HCT116 (cell line): ENCODE measurements at regions not wholly inside any gene's neighbourhood (a gene's known extent, or its start where the extent isn't known, plus 50 kb on each side); places are given as distances from the start of the nearest gene placed in this dataset.

Experiments
- ATAC-seq: fragments of 200-7000 bp; cut with Tn5 transposase; 2 replicates; pipeline ENCODE4 v1.9.1; 2020; ENCODE audit warnings: mild to moderate bottlenecking, moderate library complexity
- BruUV-seq: library from RNA; stranded (reverse); fragments of 400-500 nt; replicated peaks from 2 replicates; lab custom pipeline; 2021; lab: Mats Ljungman, UMichigan
- CTCF ChIA-PET: fragments of 300-600 bp; sonication (Branson Sonifier 250); formaldehyde crosslinking; loops from one replicate; lab custom pipeline; 2021; ENCODE audit warnings: antibody characterized with exemption; lab: Charles Lee
- POLR2A ChIA-PET: fragments of 300-600, 350-600 bp; sonication (Branson Sonifier 250); formaldehyde crosslinking; loops from one replicate; lab custom pipeline; 2021; ENCODE audit warnings: antibody characterized with exemption; lab: Charles Lee
- RAD21 ChIA-PET, 2 experiments: fragments of 300-600 bp; sonication (Branson Sonifier 250); formaldehyde crosslinking; loops; one replicate each; lab custom pipeline; 2023; ENCODE audit warnings: low total read pairs in 2 of 2; ENCODE audit not compliant: uncharacterized antibody in 2 of 2, unreplicated experiment in 2 of 2, low non-redundant PET in 1 of 2; lab: Charles Lee
- DNase-seq: peaks from one replicate; pipeline ENCODE4 v3.0.0-alpha.2; 2010; ENCODE audit warnings: low read depth, low spot score
- H2AFZ ChIP-seq: fragments of 200-600 bp; shearing (Covaris generic), sonication (generic); 2 replicates; pipeline ENCODE4 v1.6.1; 2017; ENCODE audit warnings: low read depth, mixed run types, mixed read lengths, antibody characterized with exemption, low read length; ENCODE audit not compliant: poor library complexity, severe bottlenecking
- H3K27ac ChIP-seq: 2 replicates; pipeline ENCODE4 v1.5.1; 2012; ENCODE audit warnings: low read depth, low read length
- H3K27me3 ChIP-seq: fragments of 200-600 bp; sonication (generic); 2 replicates; pipeline ENCODE4 v1.6.1; 2016; ENCODE audit warnings: mixed run types, low read length, mixed read lengths; ENCODE audit not compliant: insufficient read depth
- H3K36me3 ChIP-seq, 2 experiments: fragments of 200-500 bp in 1 of 2; fragments of 200-600 bp in 1 of 2; sonication (Bioruptor generic) in 1 of 2; sonication (generic) in 1 of 2; 2 replicates each; pipeline versions ENCODE4 v1.5.1 to v1.6.1; 2014 to 2016; ENCODE audit warnings: low read length in 2 of 2, inconsistent platforms in 1 of 2, mixed read lengths in 1 of 2, mixed run types in 1 of 2; ENCODE audit not compliant: insufficient read depth in 2 of 2, control insufficient read depth in 1 of 2
- H3K4me1 ChIP-seq, 2 experiments: fragments of 200-600 bp in 1 of 2; sonication (generic) in 1 of 2; 2 replicates each; pipeline versions ENCODE4 v1.5.1 to v1.6.1; 2012 to 2017; ENCODE audit warnings: low read length in 2 of 2, inconsistent platforms in 1 of 2, mild to moderate bottlenecking in 1 of 2, mixed read lengths in 1 of 2, mixed run types in 1 of 2, moderate library complexity in 1 of 2; ENCODE audit not compliant: insufficient read depth in 2 of 2, control insufficient read depth in 1 of 2
- H3K4me2 ChIP-seq: fragments of 200-600 bp; sonication (generic); 2 replicates; pipeline ENCODE4 v1.6.1; 2017; ENCODE audit warnings: mixed run types, low read length, mixed read lengths
- H3K4me3 ChIP-seq, 2 experiments: fragments of 200-600 bp in 1 of 2; sonication (generic) in 1 of 2; replicated peaks in 1 of 2; 2 replicates each; pipeline ENCODE4 v1.5.1; 2011 to 2016; ENCODE audit warnings: low read length in 2 of 2, control low read depth in 1 of 2, low read depth in 1 of 2, mild to moderate bottlenecking in 1 of 2, mixed read lengths in 1 of 2, mixed run types in 1 of 2
- H3K79me2 ChIP-seq: fragments of 200-600 bp; sonication (generic); 2 replicates; pipeline ENCODE4 v1.6.1; 2017; ENCODE audit warnings: mild to moderate bottlenecking, mixed run types, low read length, moderate library complexity, mixed read lengths; ENCODE audit not compliant: insufficient read depth
- H3K9ac ChIP-seq: fragments of 200-600 bp; sonication (generic); 2 replicates; pipeline ENCODE4 v1.6.1; 2016; ENCODE audit warnings: low read length, mixed read lengths
- H3K9me2 ChIP-seq: fragments of 200-600 bp; sonication (generic), shearing (Covaris generic); 2 replicates; pipeline ENCODE4 v1.6.1; 2017; ENCODE audit warnings: mixed run types, mild to moderate bottlenecking, moderate library complexity; ENCODE audit not compliant: insufficient read depth
- H3K9me3 ChIP-seq, 2 experiments: fragments of 200-500 bp in 1 of 2; fragments of 200-600 bp in 1 of 2; sonication (Bioruptor generic) in 1 of 2; sonication (generic) in 1 of 2; 2 replicates each; pipeline ENCODE4 v1.6.1; 2014 to 2017; ENCODE audit warnings: low read length in 2 of 2, mixed read lengths in 2 of 2, inconsistent platforms in 1 of 2, low read depth in 1 of 2, mild to moderate bottlenecking in 1 of 2, mixed run types in 1 of 2, moderate library complexity in 1 of 2; ENCODE audit not compliant: control insufficient read depth in 1 of 2, insufficient read depth in 1 of 2
- H4K20me1 ChIP-seq: fragments of 200-600 bp; sonication (generic), shearing (Covaris generic); 2 replicates; pipeline ENCODE4 v1.6.1; 2017; ENCODE audit warnings: mixed run types, mild to moderate bottlenecking, moderate library complexity; ENCODE audit not compliant: insufficient read depth
- CBX3 ChIP-seq: IDR thresholded peaks from 2 replicates; pipeline ENCODE4 v1.6.1; 2012; ENCODE audit warnings: low read depth
- CEBPB ChIP-seq: IDR thresholded peaks from 2 replicates; pipeline ENCODE4 v1.6.1; 2012; ENCODE audit warnings: low read depth
- EZH2 ChIP-seq: fragments of 200-600 bp; sonication (generic); IDR thresholded peaks from 2 replicates; pipeline ENCODE4 v1.6.1; 2017; ENCODE audit warnings: antibody characterized with exemption, mixed run types
- FOSL1 ChIP-seq: IDR thresholded peaks from 2 replicates; pipeline ENCODE4 v1.6.1; 2012; ENCODE audit warnings: low read depth
- JUND ChIP-seq: IDR thresholded peaks from 2 replicates; pipeline ENCODE4 v1.6.1; 2012
- SIN3A ChIP-seq: IDR thresholded peaks from 2 replicates; pipeline ENCODE4 v1.6.1; 2012; ENCODE audit warnings: low read depth
- YY1 ChIP-seq: IDR thresholded peaks from 2 replicates; pipeline ENCODE4 v1.6.1; 2011; ENCODE audit warnings: low read length, low read depth, moderate library complexity, mild to moderate bottlenecking; ENCODE audit not compliant: insufficient replicate concordance; ENCODE audit errors: extremely low read depth
- intact Hi-C: fragments of 100-400 bp; cut with micrococcal nuclease; formaldehyde crosslinking; loops from 2 replicates; pipeline ENCODE4 v1.10.0; 2022
- TF ChIP-seq, protein P1 (sequence below): IDR thresholded peaks from 2 replicates; pipeline ENCODE4 v1.6.1; 2012
- TF ChIP-seq, protein P2 (sequence below), 3 experiments: fragments of 200-600 bp in 1 of 3; sonication (generic) in 1 of 3; IDR thresholded peaks in 2 of 3; conservative IDR thresholded peaks in 1 of 3; 2 replicates each; pipeline ENCODE4 v1.5.1; 2012 to 2017; ENCODE audit warnings: low read depth in 2 of 3, low read length in 2 of 3, antibody characterized with exemption in 1 of 3, borderline replicate concordance in 1 of 3, control low read depth in 1 of 3, mild to moderate bottlenecking in 1 of 3, mixed read lengths in 1 of 3, mixed run types in 1 of 3, moderate library complexity in 1 of 3; ENCODE audit not compliant: insufficient read depth in 1 of 3
- TF ChIP-seq, protein P3 (sequence below): IDR thresholded peaks from 2 replicates; pipeline ENCODE4 v1.6.1; 2012; ENCODE audit warnings: low read depth

DNA sequence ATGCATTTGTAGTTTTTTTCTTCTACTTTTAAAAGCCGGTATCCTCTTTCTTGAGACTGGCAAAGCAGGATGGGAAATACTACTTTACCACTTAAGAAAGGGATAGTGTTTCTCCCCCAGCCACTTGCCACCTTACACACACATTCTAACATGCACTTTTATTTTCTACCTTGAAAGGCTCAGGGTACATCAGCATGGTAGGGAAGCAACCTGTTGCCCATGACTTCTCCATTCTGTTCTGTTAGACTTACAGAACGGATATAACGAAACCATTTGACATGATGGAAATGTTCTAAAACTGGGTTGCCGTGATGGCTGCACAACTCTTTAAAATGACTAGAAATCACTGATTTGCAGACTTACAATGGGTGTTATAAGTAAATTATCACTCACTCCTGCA, 405.5 kb downstream of the SHQ1 start:
- ChIA-PET CTCF (no interaction called here), POLR2A (no interaction called here), RAD21 (no interaction called here)
- Histone ChIP-seq H3K27ac (no peak overlapping the region), H3K9ac (no peak overlapping the region), H2AFZ (no peak overlapping the region), H3K27me3 (no peaks in the 10 kb centered on the region), H3K4me1 (peaks cover 6 to 19% of the 10 kb centered on the region in 2 experiments), H3K4me2 (no peak overlapping the region), H3K9me3 (no peaks in the 10 kb centered on the region), H3K9me2 (no peaks in the 10 kb centered on the region), H3K36me3 (peaks cover 0 to 5% of the 10 kb centered on the region in 2 experiments; a peak in 1 of 4 replicates), H4K20me1 (peaks cover 17% of the 10 kb centered on the region; the same call in 1 of the 2 replicates), H3K4me3 (no peak overlapping the region), H3K79me2 (peaks cover 89% of the 10 kb centered on the region)
- DNase-seq (no peak), ATAC-seq (no peak)
- no TSS peak for BruUV-seq
- TF ChIP-seq CEBPB (no peak), EZH2 (no peak), SIN3A (no peak), CBX3 (no peak), FOSL1 (no peak)
- TF ChIP-seq, protein P1, sequence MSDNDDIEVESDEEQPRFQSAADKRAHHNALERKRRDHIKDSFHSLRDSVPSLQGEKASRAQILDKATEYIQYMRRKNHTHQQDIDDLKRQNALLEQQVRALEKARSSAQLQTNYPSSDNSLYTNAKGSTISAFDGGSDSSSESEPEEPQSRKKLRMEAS: no peak
- intact Hi-C loops: loop anchor here (10.0 kb wide), 1 partner anchor 372 kb away; no protein-coding TSS in a partner anchor

DNA sequence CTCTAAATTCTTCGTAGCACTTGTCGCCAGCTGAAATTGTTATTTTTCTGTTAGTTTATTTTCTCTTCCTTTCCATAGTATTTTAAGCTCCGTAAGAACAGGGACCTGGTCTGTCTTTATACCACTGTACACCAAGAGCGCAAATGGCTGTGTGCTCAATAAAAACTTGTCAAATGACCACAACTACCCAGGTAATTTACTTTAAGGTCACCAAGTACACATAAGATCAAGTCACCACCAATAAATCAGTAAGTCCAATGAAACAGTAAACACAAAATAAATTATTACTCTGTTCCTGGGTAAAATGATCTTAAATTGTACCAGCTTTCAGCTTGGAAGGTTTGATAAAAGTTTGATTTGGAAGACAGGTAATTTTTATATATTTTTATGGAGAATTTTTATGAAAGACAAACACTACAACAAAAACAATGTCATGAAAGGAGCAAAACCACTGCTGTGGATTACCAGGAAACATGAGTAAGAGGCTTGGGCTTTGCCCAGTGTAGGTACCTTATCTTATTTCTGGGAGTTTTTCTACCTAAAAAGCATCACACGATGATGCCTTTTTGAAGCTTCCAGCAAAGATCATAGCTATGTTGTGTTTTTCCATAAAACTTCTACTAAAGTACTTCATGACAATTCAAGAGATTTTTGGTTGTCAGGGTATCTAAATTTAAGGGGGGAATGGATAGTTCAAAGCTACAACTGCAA, 406.8 kb downstream of the SHQ1 start:
- peaks cover 17% of the 10 kb centered on the region; the same call in 1 of the 2 replicates for H4K20me1 ChIP-seq
- RAD21 ChIA-PET: no interaction called here
- no peaks in the 10 kb centered on the region for H3K9me3 ChIP-seq
- H3K4me2 ChIP-seq: no peak overlapping the region
- H3K4me1 ChIP-seq: peaks cover 6 to 14% of the 10 kb centered on the region in 2 experiments
- no TSS peak for BruUV-seq
- H3K4me3 ChIP-seq: no peak overlapping the region
- H3K36me3 ChIP-seq: peaks cover 0 to 5% of the 10 kb centered on the region in 2 experiments; a peak in 1 of 4 replicates
- peaks cover 99% of the 10 kb centered on the region for H3K79me2 ChIP-seq
- CTCF ChIA-PET: no interaction called here
- H3K9ac ChIP-seq: no peak overlapping the region
- H3K27me3 ChIP-seq: no peaks in the 10 kb centered on the region
- DNase-seq (no peak), ATAC-seq (no peak)
- intact Hi-C loops: loop anchor here (10.0 kb wide), 1 partner anchor 373 kb away; no protein-coding TSS in a partner anchor
- H3K9me2 ChIP-seq: no peaks in the 10 kb centered on the region
- H2AFZ ChIP-seq: no peak overlapping the region
- POLR2A ChIA-PET: no interaction called here
- no peak overlapping the region for H3K27ac ChIP-seq
- TF ChIP-seq JUND (no peak), EZH2 (no peak), YY1 (no peak), SIN3A (no peak)
- TF ChIP-seq, protein P2, sequence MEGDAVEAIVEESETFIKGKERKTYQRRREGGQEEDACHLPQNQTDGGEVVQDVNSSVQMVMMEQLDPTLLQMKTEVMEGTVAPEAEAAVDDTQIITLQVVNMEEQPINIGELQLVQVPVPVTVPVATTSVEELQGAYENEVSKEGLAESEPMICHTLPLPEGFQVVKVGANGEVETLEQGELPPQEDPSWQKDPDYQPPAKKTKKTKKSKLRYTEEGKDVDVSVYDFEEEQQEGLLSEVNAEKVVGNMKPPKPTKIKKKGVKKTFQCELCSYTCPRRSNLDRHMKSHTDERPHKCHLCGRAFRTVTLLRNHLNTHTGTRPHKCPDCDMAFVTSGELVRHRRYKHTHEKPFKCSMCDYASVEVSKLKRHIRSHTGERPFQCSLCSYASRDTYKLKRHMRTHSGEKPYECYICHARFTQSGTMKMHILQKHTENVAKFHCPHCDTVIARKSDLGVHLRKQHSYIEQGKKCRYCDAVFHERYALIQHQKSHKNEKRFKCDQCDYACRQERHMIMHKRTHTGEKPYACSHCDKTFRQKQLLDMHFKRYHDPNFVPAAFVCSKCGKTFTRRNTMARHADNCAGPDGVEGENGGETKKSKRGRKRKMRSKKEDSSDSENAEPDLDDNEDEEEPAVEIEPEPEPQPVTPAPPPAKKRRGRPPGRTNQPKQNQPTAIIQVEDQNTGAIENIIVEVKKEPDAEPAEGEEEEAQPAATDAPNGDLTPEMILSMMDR (IDR thresholded peaks at IDR 0.05 in 2 of 3, conservative IDR thresholded peaks at IDR 0.05 in 1 of 3; ENCODE audit: borderline replicate concordance in 1 of 3, insufficient read depth in 1 of 3, low read depth in 2 of 3, low read length in 2 of 3): no peak
- TF ChIP-seq, protein P3, sequence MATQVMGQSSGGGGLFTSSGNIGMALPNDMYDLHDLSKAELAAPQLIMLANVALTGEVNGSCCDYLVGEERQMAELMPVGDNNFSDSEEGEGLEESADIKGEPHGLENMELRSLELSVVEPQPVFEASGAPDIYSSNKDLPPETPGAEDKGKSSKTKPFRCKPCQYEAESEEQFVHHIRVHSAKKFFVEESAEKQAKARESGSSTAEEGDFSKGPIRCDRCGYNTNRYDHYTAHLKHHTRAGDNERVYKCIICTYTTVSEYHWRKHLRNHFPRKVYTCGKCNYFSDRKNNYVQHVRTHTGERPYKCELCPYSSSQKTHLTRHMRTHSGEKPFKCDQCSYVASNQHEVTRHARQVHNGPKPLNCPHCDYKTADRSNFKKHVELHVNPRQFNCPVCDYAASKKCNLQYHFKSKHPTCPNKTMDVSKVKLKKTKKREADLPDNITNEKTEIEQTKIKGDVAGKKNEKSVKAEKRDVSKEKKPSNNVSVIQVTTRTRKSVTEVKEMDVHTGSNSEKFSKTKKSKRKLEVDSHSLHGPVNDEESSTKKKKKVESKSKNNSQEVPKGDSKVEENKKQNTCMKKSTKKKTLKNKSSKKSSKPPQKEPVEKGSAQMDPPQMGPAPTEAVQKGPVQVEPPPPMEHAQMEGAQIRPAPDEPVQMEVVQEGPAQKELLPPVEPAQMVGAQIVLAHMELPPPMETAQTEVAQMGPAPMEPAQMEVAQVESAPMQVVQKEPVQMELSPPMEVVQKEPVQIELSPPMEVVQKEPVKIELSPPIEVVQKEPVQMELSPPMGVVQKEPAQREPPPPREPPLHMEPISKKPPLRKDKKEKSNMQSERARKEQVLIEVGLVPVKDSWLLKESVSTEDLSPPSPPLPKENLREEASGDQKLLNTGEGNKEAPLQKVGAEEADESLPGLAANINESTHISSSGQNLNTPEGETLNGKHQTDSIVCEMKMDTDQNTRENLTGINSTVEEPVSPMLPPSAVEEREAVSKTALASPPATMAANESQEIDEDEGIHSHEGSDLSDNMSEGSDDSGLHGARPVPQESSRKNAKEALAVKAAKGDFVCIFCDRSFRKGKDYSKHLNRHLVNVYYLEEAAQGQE: no peak
